IPS-18a (cell line): ENCODE measurements at regions not wholly inside any gene's neighbourhood (a gene's known extent, or its start where the extent isn't known, plus 50 kb on each side); places are given as distances from the start of the nearest gene placed in this dataset.

Experiments used
- H3K27ac ChIP-seq: one replicate; pipeline ENCODE4 v1.5.1; 2013; ENCODE audit warnings: low read length
- H3K27me3 ChIP-seq: one replicate; pipeline ENCODE4 v1.6.1; 2013; ENCODE audit warnings: mild to moderate bottlenecking, low read length; ENCODE audit not compliant: control insufficient read depth, insufficient read depth
- H3K36me3 ChIP-seq: one replicate; pipeline ENCODE4 v1.6.1; 2013; ENCODE audit warnings: low read depth, low read length; ENCODE audit not compliant: control insufficient read depth
- H3K4me1 ChIP-seq: one replicate; pipeline ENCODE4 v1.6.1; 2013; ENCODE audit warnings: low read depth, low read length; ENCODE audit not compliant: control insufficient read depth
- H3K4me3 ChIP-seq: one replicate; pipeline ENCODE4 v1.5.1; 2013; ENCODE audit warnings: low read length
- H3K9ac ChIP-seq: one replicate; pipeline ENCODE4 v1.6.1; 2013; ENCODE audit warnings: mild to moderate bottlenecking, low read length, moderate library complexity
- H3K9me3 ChIP-seq: one replicate; pipeline ENCODE4 v1.6.1; 2013; ENCODE audit warnings: low read depth, low read length; ENCODE audit not compliant: control insufficient read depth

DNA sequence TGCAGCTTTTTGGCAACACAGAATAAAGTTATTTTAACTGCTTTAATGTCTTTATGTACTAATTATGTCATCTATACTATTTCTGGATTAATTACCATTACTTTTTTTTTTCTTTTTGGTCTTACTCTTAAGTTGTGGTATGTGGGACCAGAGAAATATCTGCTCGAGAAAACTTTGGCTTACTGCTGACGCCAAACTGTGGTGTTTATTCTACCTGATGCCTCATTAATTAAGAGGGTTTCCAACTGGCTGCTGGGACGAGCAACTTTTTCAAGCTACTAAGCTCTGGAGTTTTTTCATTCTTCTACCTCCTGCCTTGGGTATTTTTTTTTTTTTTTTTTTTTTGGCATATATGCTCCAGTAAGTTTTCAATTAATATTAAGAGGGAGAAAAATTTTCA is 1257.5 kb downstream of the FSCB start:
- Histone ChIP-seq H3K9ac (no peak overlapping the region), H3K4me1 (no peaks in the 10 kb centered on the region), H3K4me3 (no peak overlapping the region), H3K27ac (no peak overlapping the region), H3K27me3 (no peaks in the 10 kb centered on the region), H3K36me3 (no peaks in the 10 kb centered on the region), H3K9me3 (no peaks in the 10 kb centered on the region)

DNA sequence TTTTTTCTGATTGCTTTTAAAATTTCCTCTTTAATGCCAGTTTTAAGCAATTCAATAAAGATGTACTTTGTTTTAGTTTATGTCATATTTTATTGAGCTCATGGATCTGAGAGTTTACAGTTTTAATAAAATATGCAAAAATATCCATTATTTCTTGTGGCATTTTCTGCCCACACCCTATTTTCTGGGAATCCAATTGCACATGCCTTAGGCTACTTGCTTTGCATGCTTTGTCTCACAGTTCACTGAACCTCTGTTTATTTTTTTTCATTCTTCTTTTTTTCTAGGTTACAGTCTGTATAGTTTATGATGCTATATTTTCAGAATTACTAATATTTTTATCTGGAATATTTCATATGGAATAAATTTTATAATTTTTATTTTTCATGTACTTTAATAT is 1258.0 kb downstream of the FSCB start:
- no peaks in the 10 kb centered on the region for H3K27me3 ChIP-seq
- H3K9ac ChIP-seq = no peak overlapping the region
- no peak overlapping the region for H3K27ac ChIP-seq
- no peaks in the 10 kb centered on the region for H3K36me3 ChIP-seq
- H3K4me1 ChIP-seq = no peaks in the 10 kb centered on the region
- no peak overlapping the region for H3K4me3 ChIP-seq
- H3K9me3 ChIP-seq = no peaks in the 10 kb centered on the region

DNA sequence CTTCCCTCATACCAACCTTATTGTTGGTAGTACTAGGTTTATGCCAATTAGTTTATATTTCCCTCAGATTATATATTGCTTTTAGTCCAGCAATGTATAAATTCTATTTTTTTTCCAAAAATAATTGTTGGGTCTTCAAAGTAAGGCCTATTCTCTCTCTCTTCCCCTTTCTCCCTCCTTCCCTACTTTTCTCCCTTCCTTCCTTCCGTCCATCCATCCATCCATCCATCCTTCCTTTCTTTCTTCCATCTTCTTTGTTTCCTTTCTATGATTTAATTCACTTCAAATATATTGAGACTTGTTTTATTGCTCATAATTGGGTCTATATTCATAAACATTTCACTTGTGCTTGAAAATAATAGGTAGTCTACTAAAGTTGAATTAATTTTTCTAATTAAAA is 1259.2 kb downstream of the FSCB start:
- no peak overlapping the region for H3K9ac ChIP-seq
- no peak overlapping the region for H3K4me3 ChIP-seq
- H3K36me3 ChIP-seq = no peaks in the 10 kb centered on the region
- H3K27me3 ChIP-seq = no peaks in the 10 kb centered on the region
- H3K9me3 ChIP-seq = no peaks in the 10 kb centered on the region
- H3K4me1 ChIP-seq = no peaks in the 10 kb centered on the region
- no peak overlapping the region for H3K27ac ChIP-seq

DNA sequence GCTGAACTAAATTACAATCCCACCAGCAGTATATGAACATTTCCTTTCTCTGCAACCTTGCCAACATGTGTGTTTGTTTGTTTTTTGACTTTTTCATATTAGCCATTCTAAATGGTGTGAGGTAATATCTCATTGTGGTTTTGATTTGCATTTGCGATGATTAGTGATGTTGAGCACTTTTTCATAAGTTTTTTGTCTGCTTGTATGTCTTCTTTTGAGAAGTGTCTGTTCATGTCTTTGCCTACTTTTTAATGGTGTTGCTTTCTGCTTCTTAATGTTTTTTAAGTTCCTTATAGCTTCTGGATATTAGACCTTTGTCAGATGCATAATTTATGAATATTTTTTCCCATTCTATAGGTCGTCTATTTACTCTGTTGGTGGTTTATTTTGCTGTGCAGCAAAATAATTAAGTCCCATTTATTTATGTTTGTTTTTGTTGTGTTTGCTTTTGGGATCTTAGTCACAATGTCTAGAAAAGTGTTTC is 1262.9 kb downstream of the FSCB start:
- Histone ChIP-seq H3K27ac (no peak overlapping the region), H3K9ac (no peak overlapping the region), H3K27me3 (no peaks in the 10 kb centered on the region), H3K4me1 (no peaks in the 10 kb centered on the region), H3K9me3 (no peaks in the 10 kb centered on the region), H3K36me3 (no peaks in the 10 kb centered on the region), H3K4me3 (no peak overlapping the region)

GRCh38 chr14:43243168-43243567 is 1263.9 kb downstream of the FSCB start:
- no peaks in the 10 kb centered on the region for H3K36me3 ChIP-seq
- no peak overlapping the region for H3K4me3 ChIP-seq
- H3K27me3 ChIP-seq = no peaks in the 10 kb centered on the region
- no peak overlapping the region for H3K9ac ChIP-seq
- H3K9me3 ChIP-seq = no peaks in the 10 kb centered on the region
- no peaks in the 10 kb centered on the region for H3K4me1 ChIP-seq
- no peak overlapping the region for H3K27ac ChIP-seq

DNA sequence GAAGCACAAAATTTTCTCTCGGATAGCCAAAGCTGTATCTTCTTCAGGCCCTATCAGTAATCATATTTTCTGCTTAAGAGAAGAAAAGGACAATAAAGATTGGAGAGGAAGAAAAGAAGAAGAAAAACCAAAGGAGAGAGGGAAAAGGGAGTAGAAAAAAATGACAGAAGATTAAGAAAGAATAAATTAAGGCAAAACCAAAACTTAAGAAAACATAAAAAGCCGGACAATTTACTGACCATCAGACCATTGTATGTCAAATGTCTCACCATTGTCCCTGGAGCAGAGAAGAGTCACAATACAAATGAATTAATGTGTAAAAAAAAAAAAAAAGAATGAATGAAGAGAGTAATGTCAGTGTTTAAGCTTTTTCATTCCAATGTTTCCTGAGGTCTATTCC is 1274.8 kb downstream of the FSCB start:
- Histone ChIP-seq H3K9ac (no peak overlapping the region), H3K27me3 (no peaks in the 10 kb centered on the region), H3K4me3 (no peak overlapping the region), H3K36me3 (no peaks in the 10 kb centered on the region), H3K27ac (no peak overlapping the region), H3K9me3 (no peaks in the 10 kb centered on the region), H3K4me1 (no peaks in the 10 kb centered on the region)

- H3K36me3 ChIP-seq = no peaks in the 10 kb centered on the region
- no peaks in the 10 kb centered on the region for H3K27me3 ChIP-seq
- H3K27ac ChIP-seq = no peak overlapping the region
- peaks cover 3% of the 10 kb centered on the region for H3K9me3 ChIP-seq
- no peaks in the 10 kb centered on the region for H3K4me1 ChIP-seq
- no peak overlapping the region for H3K9ac ChIP-seq
- H3K4me3 ChIP-seq = no peak overlapping the region
These were observed 1291.6 kb downstream of the FSCB start for GRCh38 chr14:43215524-43215923.

GRCh38 chr14:43207189-43207588 is 1299.9 kb downstream of the FSCB start:
- no peak overlapping the region for H3K4me3 ChIP-seq
- H3K36me3 ChIP-seq = no peaks in the 10 kb centered on the region
- no peak overlapping the region for H3K9ac ChIP-seq
- H3K27me3 ChIP-seq = no peaks in the 10 kb centered on the region
- no peak overlapping the region for H3K27ac ChIP-seq
- no peaks in the 10 kb centered on the region for H3K9me3 ChIP-seq
- H3K4me1 ChIP-seq = no peaks in the 10 kb centered on the region

DNA sequence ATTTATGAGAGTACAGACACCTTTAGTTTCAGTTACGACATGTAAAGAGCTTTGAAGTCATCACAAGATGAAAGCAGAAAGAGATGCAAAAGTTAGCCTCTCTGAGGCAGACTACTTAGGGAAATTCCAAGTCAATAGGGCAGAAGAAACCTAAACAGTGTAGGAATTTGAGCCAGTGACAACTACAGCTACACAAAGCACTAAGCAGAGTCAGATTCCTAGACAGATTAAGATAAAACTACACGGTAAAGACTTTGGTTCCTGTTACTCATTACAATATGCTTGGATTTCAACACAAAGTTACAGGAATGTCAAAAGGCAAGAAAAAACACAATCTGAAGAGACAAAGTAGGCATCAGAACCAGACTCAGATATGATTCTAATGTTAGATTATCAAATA is 1302.3 kb downstream of the FSCB start:
- H3K27me3 ChIP-seq = no peaks in the 10 kb centered on the region
- H3K9ac ChIP-seq = no peak overlapping the region

DNA sequence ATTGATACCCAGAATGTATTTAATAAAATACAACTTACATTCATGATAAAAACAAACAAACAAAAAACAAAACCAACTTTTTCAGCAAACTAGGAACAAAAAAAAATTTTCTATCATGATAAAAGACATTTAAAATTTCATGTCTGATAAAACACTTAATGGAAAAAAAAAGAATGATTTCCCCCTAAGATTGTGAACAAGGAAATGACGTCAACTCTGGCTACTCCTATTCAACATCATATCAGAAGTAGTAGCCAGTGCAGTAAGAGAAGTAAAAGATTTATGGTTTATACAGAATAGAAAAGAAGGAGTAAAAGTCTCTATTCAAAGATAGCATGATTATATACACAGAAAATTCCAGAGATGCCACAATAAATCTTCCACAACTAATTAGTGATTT is 1306.6 kb downstream of the FSCB start:
- H3K9me3 ChIP-seq = no peaks in the 10 kb centered on the region
- no peaks in the 10 kb centered on the region for H3K4me1 ChIP-seq
- no peak overlapping the region for H3K27ac ChIP-seq
- H3K4me3 ChIP-seq = no peak overlapping the region
- no peaks in the 10 kb centered on the region for H3K36me3 ChIP-seq
- no peaks in the 10 kb centered on the region for H3K27me3 ChIP-seq
- H3K9ac ChIP-seq = no peak overlapping the region

More for the DNA sequence above, 1302.3 kb downstream of the FSCB start:
- H3K36me3 ChIP-seq = no peaks in the 10 kb centered on the region
- no peak overlapping the region for H3K4me3 ChIP-seq
- H3K9me3 ChIP-seq = no peaks in the 10 kb centered on the region
- no peak overlapping the region for H3K27ac ChIP-seq
- no peaks in the 10 kb centered on the region for H3K4me1 ChIP-seq

DNA sequence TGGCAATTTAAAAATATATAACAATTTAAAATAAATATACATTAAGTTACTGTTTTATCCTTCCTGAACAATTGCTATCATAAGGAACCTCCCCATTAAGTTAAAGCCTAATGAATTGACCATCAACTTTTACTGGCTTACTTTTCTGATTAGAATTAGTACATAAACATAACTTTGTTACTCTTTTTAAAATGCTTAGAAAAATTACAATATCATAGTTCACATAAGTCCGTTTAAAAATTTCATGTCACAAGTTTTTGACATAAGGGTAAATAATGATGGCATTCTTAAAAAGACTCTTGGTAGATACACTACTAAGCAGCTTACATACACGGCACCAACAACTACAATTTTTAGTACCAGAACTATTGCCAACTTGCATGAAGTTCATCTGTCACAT is 1308.6 kb downstream of the FSCB start:
- Histone ChIP-seq H3K9me3 (no peaks in the 10 kb centered on the region), H3K36me3 (no peaks in the 10 kb centered on the region), H3K27ac (no peak overlapping the region), H3K4me3 (no peak overlapping the region), H3K9ac (no peak overlapping the region), H3K27me3 (no peaks in the 10 kb centered on the region), H3K4me1 (no peaks in the 10 kb centered on the region)

GRCh38 chr14:43184540-43184939 is 1322.5 kb downstream of the FSCB start:
- Histone ChIP-seq H3K9me3 (peaks cover 6% of the 10 kb centered on the region), H3K27me3 (no peaks in the 10 kb centered on the region), H3K9ac (no peak overlapping the region), H3K4me3 (no peak overlapping the region), H3K4me1 (peaks cover 22% of the 10 kb centered on the region), H3K27ac (no peak overlapping the region), H3K36me3 (no peaks in the 10 kb centered on the region)
